Neural progenitor cell (in vitro differentiated cells): ENCODE measurements at regions not wholly inside any gene's neighbourhood (a gene's known extent, or its start where the extent isn't known, plus 50 kb on each side); places are given as distances from the start of the nearest gene placed in this dataset.

Experiments used
- DNase-seq: peaks from one replicate; pipeline ENCODE4 v3.0.0-alpha.2; 2016; ENCODE audit warnings: low spot score
- H2AFZ ChIP-seq: fragments of 200-600 bp; sonication (generic); replicated peaks from 2 replicates; pipeline ENCODE4 v1.6.1; 2016; ENCODE audit warnings: antibody characterized with exemption
- H3F3A ChIP-seq: fragments of 200-600 bp; sonication (generic); 2 replicates; pipeline ENCODE4 v1.6.1; 2016; ENCODE audit warnings: antibody characterized with exemption, low read depth
- H3K27ac ChIP-seq: fragments of 200-600 bp; sonication (generic); 2 replicates; pipeline ENCODE4 v1.5.1; 2016; ENCODE audit warnings: mild to moderate bottlenecking
- H3K27me3 ChIP-seq: fragments of 200-600 bp; sonication (generic); 2 replicates; pipeline ENCODE4 v1.6.1; 2016; ENCODE audit warnings: mild to moderate bottlenecking, moderate library complexity
- H3K36me3 ChIP-seq: fragments of 200-600 bp; sonication (generic); 2 replicates; pipeline ENCODE4 v1.5.1; 2016
- H3K4me1 ChIP-seq: fragments of 200-600 bp; sonication (generic); 2 replicates; pipeline ENCODE4 v1.6.1; 2016; ENCODE audit warnings: mixed run types
- H3K4me2 ChIP-seq: fragments of 200-600 bp; sonication (generic); 2 replicates; pipeline ENCODE4 v1.6.1; 2016
- H3K4me3 ChIP-seq: fragments of 200-600 bp; sonication (generic); 2 replicates; pipeline ENCODE4 v1.5.1; 2016
- H3K79me2 ChIP-seq: fragments of 200-600 bp; sonication (generic); 2 replicates; pipeline ENCODE4 v1.6.1; 2016; ENCODE audit warnings: low read depth
- H3K9ac ChIP-seq: fragments of 200-600 bp; sonication (generic); 2 replicates; pipeline ENCODE4 v1.6.1; 2016
- H3K9me3 ChIP-seq: fragments of 200-600 bp; sonication (generic); 2 replicates; pipeline ENCODE4 v1.5.1; 2016; ENCODE audit warnings: low read depth
- H4K20me1 ChIP-seq: fragments of 200-600 bp; sonication (generic); 2 replicates; pipeline ENCODE4 v1.6.1; 2016; ENCODE audit warnings: low read depth
- H3K27ac Mint-ChIP-seq: 3 replicates; pipeline ENCODE4 v1.8.0; 2021; ENCODE audit warnings: mixed read lengths
- H3K27me3 Mint-ChIP-seq: 2 replicates; pipeline ENCODE4 v1.8.0; 2022; ENCODE audit warnings: low read depth, mild to moderate bottlenecking, inconsistent platforms, moderate library complexity, mixed read lengths; ENCODE audit not compliant: insufficient read depth
- H3K36me3 Mint-ChIP-seq: 3 replicates; pipeline ENCODE4 v1.8.0; 2021; ENCODE audit warnings: mixed read lengths
- H3K4me1 Mint-ChIP-seq: 3 replicates; pipeline ENCODE4 v1.8.0; 2021; ENCODE audit warnings: mixed read lengths
- H3K4me3 Mint-ChIP-seq: 3 replicates; pipeline ENCODE4 v1.8.0; 2021; ENCODE audit warnings: mild to moderate bottlenecking, moderate library complexity, mixed read lengths
- H3K9me3 Mint-ChIP-seq: 3 replicates; pipeline ENCODE4 v1.8.0; 2020; ENCODE audit warnings: mixed read lengths
- EZH2 ChIP-seq: fragments of 200-600 bp; sonication (generic); IDR thresholded peaks from 2 replicates; pipeline ENCODE4 v1.6.1; 2017; ENCODE audit warnings: antibody characterized with exemption, mild to moderate bottlenecking, moderate library complexity
- EZH2phosphoT487 ChIP-seq: fragments of 200-600 bp; sonication (generic); IDR thresholded peaks from 2 replicates; pipeline ENCODE4 v1.6.1; 2017; ENCODE audit warnings: antibody characterized with exemption
- TF ChIP-seq, protein P1 (sequence below): fragments of 200-600 bp; sonication (generic); IDR thresholded peaks from 2 replicates; pipeline ENCODE4 v1.5.1; 2017; ENCODE audit warnings: antibody characterized with exemption, mild to moderate bottlenecking

DNA sequence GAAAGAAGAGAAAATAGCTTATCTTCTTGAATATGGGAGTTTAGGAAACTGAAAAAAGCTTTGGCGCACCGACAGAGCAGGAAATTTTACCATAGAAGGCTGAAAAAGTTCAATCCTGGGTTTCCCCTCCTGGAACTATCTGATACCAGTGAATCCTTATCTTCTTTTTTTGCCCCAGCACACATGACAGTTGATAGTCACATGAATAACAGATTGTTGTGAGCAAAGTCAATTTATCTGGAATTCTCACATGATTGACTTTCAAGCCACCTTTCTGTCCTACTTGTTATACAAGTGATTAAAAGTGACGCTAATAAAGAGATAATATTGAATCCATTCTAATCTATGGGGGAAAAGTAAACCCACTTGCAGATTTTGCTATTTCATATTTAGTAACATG, 365.8 kb upstream of the NPVF start:
- Histone ChIP-seq H3F3A (no peaks in the 10 kb centered on the region), H3K36me3 (no peaks in the 10 kb centered on the region), H3K27me3 (no peaks in the 10 kb centered on the region), H4K20me1 (no peaks in the 10 kb centered on the region), H2AFZ (no peak overlapping the region), H3K79me2 (no peaks in the 10 kb centered on the region), H3K4me2 (no peak overlapping the region), H3K9ac (no peak overlapping the region), H3K4me1 (no peaks in the 10 kb centered on the region), H3K4me3 (no peak overlapping the region), H3K27ac (no peak overlapping the region), H3K9me3 (no peaks in the 10 kb centered on the region)
- Mint-ChIP-seq H3K4me3 (no peak overlapping the region), H3K27ac (no peak overlapping the region), H3K9me3 (no peaks in the 10 kb centered on the region), H3K27me3 (peaks cover 4% of the 10 kb centered on the region), H3K4me1 (no peaks in the 10 kb centered on the region), H3K36me3 (no peaks in the 10 kb centered on the region)
- no peak for DNase-seq
- TF ChIP-seq, protein P1, sequence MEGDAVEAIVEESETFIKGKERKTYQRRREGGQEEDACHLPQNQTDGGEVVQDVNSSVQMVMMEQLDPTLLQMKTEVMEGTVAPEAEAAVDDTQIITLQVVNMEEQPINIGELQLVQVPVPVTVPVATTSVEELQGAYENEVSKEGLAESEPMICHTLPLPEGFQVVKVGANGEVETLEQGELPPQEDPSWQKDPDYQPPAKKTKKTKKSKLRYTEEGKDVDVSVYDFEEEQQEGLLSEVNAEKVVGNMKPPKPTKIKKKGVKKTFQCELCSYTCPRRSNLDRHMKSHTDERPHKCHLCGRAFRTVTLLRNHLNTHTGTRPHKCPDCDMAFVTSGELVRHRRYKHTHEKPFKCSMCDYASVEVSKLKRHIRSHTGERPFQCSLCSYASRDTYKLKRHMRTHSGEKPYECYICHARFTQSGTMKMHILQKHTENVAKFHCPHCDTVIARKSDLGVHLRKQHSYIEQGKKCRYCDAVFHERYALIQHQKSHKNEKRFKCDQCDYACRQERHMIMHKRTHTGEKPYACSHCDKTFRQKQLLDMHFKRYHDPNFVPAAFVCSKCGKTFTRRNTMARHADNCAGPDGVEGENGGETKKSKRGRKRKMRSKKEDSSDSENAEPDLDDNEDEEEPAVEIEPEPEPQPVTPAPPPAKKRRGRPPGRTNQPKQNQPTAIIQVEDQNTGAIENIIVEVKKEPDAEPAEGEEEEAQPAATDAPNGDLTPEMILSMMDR, result no peak
- TF ChIP-seq EZH2 (no peak), EZH2phosphoT487 (no peak)

DNA sequence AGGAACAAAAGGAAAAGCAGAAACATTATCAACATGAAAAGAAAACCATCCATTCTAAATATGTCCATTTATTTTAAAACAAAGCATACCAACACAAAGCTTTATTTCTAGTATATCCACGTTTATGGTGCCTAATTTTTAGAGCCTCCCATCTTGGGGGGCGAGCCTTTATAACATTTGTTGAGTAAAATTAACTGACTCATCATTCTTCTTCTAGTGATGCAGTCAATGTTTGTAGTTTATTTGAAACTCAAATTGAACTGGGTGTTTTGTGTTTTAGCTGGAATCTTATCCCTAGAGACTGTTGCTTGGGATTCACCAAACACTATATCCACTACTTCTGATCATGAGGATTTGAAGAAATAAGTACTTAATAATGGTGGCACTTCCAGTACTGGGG, 366.4 kb upstream of the NPVF start:
- H3K4me3 ChIP-seq, result no peak overlapping the region
- Mint-ChIP-seq H3K4me1 (no peaks in the 10 kb centered on the region), H3K36me3 (no peaks in the 10 kb centered on the region), H3K27ac (no peak overlapping the region), H3K4me3 (no peak overlapping the region), H3K27me3 (peaks cover 3% of the 10 kb centered on the region), H3K9me3 (no peaks in the 10 kb centered on the region)
- no peaks in the 10 kb centered on the region for H3K36me3 ChIP-seq
- H3K79me2 ChIP-seq, result no peaks in the 10 kb centered on the region
- H3F3A ChIP-seq, result no peaks in the 10 kb centered on the region
- TF ChIP-seq EZH2phosphoT487, result no peak
- TF ChIP-seq, protein P1, result no peak
- TF ChIP-seq EZH2, result no peak
- no peaks in the 10 kb centered on the region for H3K9me3 ChIP-seq
- no peak for DNase-seq
- no peaks in the 10 kb centered on the region for H4K20me1 ChIP-seq
- H3K9ac ChIP-seq, result no peak overlapping the region
- no peaks in the 10 kb centered on the region for H3K27me3 ChIP-seq
- H3K4me2 ChIP-seq, result no peak overlapping the region
- no peak overlapping the region for H2AFZ ChIP-seq
- H3K27ac ChIP-seq, result no peak overlapping the region
- H3K4me1 ChIP-seq, result no peaks in the 10 kb centered on the region

DNA sequence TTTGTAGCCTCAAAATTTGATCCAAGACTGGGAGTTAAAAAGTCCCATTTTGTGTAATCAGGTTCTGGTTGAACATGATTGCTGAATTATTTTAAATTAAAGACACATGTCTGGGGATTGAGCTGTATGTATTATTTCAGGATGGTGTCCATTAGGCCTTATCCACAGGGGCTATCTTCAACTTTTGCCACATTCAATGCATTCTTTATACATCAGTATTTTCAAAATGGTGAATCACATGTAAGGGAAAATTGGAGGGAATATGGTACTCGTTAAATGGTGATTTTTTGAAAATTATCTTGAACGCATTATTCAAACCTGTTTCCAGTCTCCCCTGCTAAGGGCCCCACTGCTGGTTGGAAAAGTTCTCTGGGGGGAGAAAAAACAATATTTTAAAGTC, 367.7 kb upstream of the NPVF start:
- Mint-ChIP-seq H3K27ac (no peak overlapping the region), H3K27me3 (peaks cover 4% of the 10 kb centered on the region), H3K4me1 (no peaks in the 10 kb centered on the region), H3K9me3 (no peaks in the 10 kb centered on the region), H3K36me3 (no peaks in the 10 kb centered on the region), H3K4me3 (no peak overlapping the region)
- TF ChIP-seq EZH2phosphoT487 (no peak), EZH2 (no peak)
- TF ChIP-seq, protein P1, result no peak
- no peaks in the 10 kb centered on the region for H3K36me3 ChIP-seq
- no peak overlapping the region for H3K4me3 ChIP-seq
- H3K4me1 ChIP-seq, result no peaks in the 10 kb centered on the region
- no peak overlapping the region for H3K4me2 ChIP-seq
- H3K27ac ChIP-seq, result no peak overlapping the region
- H3F3A ChIP-seq, result peaks cover 2% of the 10 kb centered on the region
- H3K27me3 ChIP-seq, result no peaks in the 10 kb centered on the region
- no peaks in the 10 kb centered on the region for H4K20me1 ChIP-seq
- no peak overlapping the region for H2AFZ ChIP-seq
- no peaks in the 10 kb centered on the region for H3K79me2 ChIP-seq
- H3K9ac ChIP-seq, result no peak overlapping the region
- DNase-seq, result no peak
- no peaks in the 10 kb centered on the region for H3K9me3 ChIP-seq

DNA sequence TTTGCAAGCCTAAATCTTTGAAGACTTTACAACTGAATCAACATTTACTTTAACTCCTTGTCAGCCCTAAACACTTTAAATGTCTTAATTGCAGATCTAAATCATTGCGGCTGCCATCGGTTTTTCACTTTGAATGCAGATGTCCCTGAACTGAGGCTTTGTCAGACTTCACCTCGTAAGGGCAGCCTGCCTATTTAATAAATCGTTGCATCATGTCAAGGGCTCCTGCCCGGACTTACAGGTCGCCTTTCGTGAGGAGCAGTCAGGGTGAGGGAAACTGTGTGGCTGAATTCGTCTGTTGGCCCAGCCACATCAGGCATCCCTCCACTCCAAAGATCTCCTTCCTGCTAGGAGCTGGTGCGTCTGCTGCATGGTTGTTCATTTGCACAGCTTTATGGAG, 368.2 kb upstream of the NPVF start:
- Histone ChIP-seq H3K27me3 (no peaks in the 10 kb centered on the region), H3K27ac (no peak overlapping the region), H4K20me1 (no peaks in the 10 kb centered on the region), H3F3A (peaks cover 6% of the 10 kb centered on the region), H3K9ac (no peak overlapping the region), H3K9me3 (no peaks in the 10 kb centered on the region), H3K79me2 (no peaks in the 10 kb centered on the region), H3K4me2 (no peak overlapping the region), H3K4me3 (no peak overlapping the region), H2AFZ (peak overlapping the region; percentile 42), H3K36me3 (no peaks in the 10 kb centered on the region), H3K4me1 (no peaks in the 10 kb centered on the region)
- no peaks in the 10 kb centered on the region for H3K4me1 Mint-ChIP-seq
- H3K27ac Mint-ChIP-seq, result no peak overlapping the region
- no peak overlapping the region for H3K4me3 Mint-ChIP-seq
- TF ChIP-seq EZH2 (no peak), EZH2phosphoT487 (no peak)
- TF ChIP-seq, protein P1, result no peak
- DNase-seq, result no peak
- no peaks in the 10 kb centered on the region for H3K36me3 Mint-ChIP-seq
- H3K27me3 Mint-ChIP-seq, result peaks cover 4% of the 10 kb centered on the region
- H3K9me3 Mint-ChIP-seq, result no peaks in the 10 kb centered on the region
